Spleen (tissue), 7 donors: ENCODE measurements at regions not wholly inside any gene's neighbourhood (a gene's known extent, or its start where the extent isn't known, plus 50 kb on each side); places are given as distances from the start of the nearest gene placed in this dataset.

ENCODE experiments used
- CTCF ChIP-seq, 11 experiments: fragments of 200-600 bp in 7 of 11; fragments of 450-650 bp in 4 of 11; sonication (generic) in 4 of 11; IDR thresholded peaks in 8 of 11; conservative IDR thresholded peaks in 3 of 11; 1 replicate in 7 of 11; 2 replicates in 4 of 11; pipeline versions ENCODE4 v1.4.0 to v1.8.0; 2016 to 2021; ENCODE audit warnings: antibody characterized with exemption in 11 of 11, inconsistent platforms in 4 of 11, mild to moderate bottlenecking in 1 of 11
- POLR2A ChIP-seq, 3 donors: fragments of 450-650 bp; IDR thresholded peaks; one replicate each; pipeline ENCODE4 v1.5.1; 2017; ENCODE audit warnings: antibody characterized with exemption in 3 of 3, mild to moderate bottlenecking in 1 of 3
- POLR2AphosphoS5 ChIP-seq, 3 donors: sonication (generic); formaldehyde crosslinking; IDR thresholded peaks; one replicate each; pipeline ENCODE4 v1.5.1; 2017; ENCODE audit warnings: antibody characterized with exemption in 3 of 3
- donor health status: DM: no; HTN: no; CAD: no; lungs with moderate emphysema.
- donor health status: DM: no; HTN: no; CAD: no.
- donor health status: DM: no; HTN: no; CAD: no.

DNA sequence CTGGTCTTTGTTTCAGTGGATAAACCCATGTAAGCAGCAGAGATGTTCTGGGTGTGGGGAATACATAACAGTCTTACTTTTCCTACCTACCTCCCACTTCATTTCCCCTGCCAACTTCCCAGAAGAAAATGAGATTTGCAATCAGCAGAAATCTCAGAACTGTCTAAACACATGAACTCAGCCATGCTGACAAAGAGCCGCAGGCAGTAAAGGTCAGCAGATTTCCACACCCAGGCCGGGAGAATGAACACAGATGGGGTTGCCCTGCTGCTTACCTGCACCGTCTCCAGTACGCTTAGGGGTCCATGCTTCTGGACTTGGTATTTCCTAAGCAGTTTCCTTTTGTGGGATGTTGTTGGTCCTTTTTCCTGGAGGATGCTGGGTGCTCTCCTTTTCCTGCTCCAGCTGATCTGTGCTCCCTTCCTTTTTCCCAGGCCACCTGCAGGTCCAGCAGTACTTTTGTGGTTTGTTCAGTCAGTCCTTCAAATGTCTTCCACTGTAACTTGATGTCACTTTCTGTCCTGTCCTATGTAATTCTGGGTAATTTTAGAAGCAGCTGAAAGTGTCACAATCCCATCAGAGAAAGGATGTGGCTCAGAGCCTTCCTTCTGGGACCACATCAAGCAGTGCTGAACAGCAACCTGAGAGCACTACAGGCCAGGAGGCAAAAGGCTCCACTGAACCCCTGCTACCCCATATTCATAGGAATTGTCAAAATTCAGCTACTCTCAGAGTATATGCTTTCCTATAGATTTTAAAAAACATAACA, 129.0 kb downstream of the CEP57L1 start:
- TF ChIP-seq POLR2A (IDR thresholded peaks at IDR 0.05) (no peak), CTCF (IDR thresholded peaks at IDR 0.05 in 8 of 11, conservative IDR thresholded peaks at IDR 0.05 in 3 of 11) (no peak), POLR2AphosphoS5 (IDR thresholded peaks at IDR 0.05) (no peak)
